ENCODE measurements at regions not wholly inside any gene's neighbourhood (a gene's known extent, or its start where the extent isn't known, plus 50 kb on each side); places are given as distances from the start of the nearest gene placed in this dataset.

DNA sequence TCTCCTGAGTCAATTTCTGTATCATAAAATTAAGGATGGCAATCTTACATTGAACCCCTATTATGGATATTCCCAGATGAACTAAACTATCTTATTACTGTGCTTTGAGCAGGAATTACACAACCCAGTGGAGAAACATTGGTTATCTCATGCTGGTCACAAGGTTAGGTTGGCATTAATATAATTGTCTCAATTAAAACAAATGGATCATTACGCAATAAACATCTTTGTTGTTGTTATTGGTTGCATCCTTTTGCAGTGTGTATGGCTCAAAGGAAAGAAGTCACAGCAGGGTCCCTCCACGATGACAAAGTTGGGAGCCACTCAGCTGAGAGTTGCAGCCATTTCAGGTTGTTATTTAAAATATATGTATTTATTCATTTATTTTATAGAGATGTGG is 297.0 kb upstream of the KLF4 start:
- TF ChIP-seq, protein P1, sequence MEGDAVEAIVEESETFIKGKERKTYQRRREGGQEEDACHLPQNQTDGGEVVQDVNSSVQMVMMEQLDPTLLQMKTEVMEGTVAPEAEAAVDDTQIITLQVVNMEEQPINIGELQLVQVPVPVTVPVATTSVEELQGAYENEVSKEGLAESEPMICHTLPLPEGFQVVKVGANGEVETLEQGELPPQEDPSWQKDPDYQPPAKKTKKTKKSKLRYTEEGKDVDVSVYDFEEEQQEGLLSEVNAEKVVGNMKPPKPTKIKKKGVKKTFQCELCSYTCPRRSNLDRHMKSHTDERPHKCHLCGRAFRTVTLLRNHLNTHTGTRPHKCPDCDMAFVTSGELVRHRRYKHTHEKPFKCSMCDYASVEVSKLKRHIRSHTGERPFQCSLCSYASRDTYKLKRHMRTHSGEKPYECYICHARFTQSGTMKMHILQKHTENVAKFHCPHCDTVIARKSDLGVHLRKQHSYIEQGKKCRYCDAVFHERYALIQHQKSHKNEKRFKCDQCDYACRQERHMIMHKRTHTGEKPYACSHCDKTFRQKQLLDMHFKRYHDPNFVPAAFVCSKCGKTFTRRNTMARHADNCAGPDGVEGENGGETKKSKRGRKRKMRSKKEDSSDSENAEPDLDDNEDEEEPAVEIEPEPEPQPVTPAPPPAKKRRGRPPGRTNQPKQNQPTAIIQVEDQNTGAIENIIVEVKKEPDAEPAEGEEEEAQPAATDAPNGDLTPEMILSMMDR (IDR thresholded peaks at IDR 0.05; ENCODE audit: low read depth, low read length), result no peak
- TF ChIP-seq POLR2A (IDR thresholded peaks at IDR 0.05; ENCODE audit: extremely low read depth, insufficient read length) (no peak), MAX (IDR thresholded peaks at IDR 0.05; ENCODE audit: low read depth, low read length) (no peak), MYC (IDR thresholded peaks at IDR 0.05; ENCODE audit: low read depth, low read length) (no peak)
